WTC11 (cell line): ENCODE measurements at regions not wholly inside any gene's neighbourhood (a gene's known extent, or its start where the extent isn't known, plus 50 kb on each side); places are given as distances from the start of the nearest gene placed in this dataset.
A peak's percentile ranks its signal among the peaks of the same experiment; 100 is the strongest.

Source experiments
- ATAC-seq: fragments of 200-7000 bp; cut with Tn5 transposase; 2 replicates; pipeline ENCODE4 v1.10.0; 2021; ENCODE audit warnings: mild to moderate bottlenecking, moderate library complexity
- CTCF ChIA-PET: fragments of 300-600 bp; sonication (Branson Sonifier 250); formaldehyde crosslinking; loops from one replicate; lab custom pipeline; 2021; ENCODE audit warnings: antibody characterized with exemption; lab: Charles Lee
- POLR2A ChIA-PET: fragments of 350-600 bp; sonication (Branson Sonifier 250); formaldehyde crosslinking; loops from one replicate; lab custom pipeline; 2021; ENCODE audit warnings: antibody characterized with exemption; lab: Charles Lee
- DNase-seq: peaks from one replicate; pipeline ENCODE4 v3.0.0; 2021; ENCODE audit warnings: low spot score
- H3K27ac Mint-ChIP-seq: 2 replicates; pipeline ENCODE4 v1.8.0; 2021; ENCODE audit warnings: mixed read lengths
- H3K27me3 Mint-ChIP-seq: 2 replicates; pipeline ENCODE4 v1.8.0; 2021; ENCODE audit warnings: low read depth, mild to moderate bottlenecking, moderate library complexity, mixed read lengths
- H3K36me3 Mint-ChIP-seq: 2 replicates; pipeline ENCODE4 v1.8.0; 2021; ENCODE audit warnings: mixed read lengths
- H3K4me1 Mint-ChIP-seq: 2 replicates; pipeline ENCODE4 v1.8.0; 2022; ENCODE audit warnings: mixed read lengths
- H3K4me3 Mint-ChIP-seq: 2 replicates; pipeline ENCODE4 v1.8.0; 2021; ENCODE audit warnings: mild to moderate bottlenecking, moderate library complexity, mixed read lengths
- H3K9me3 Mint-ChIP-seq: 2 replicates; pipeline ENCODE4 v1.8.0; 2021; ENCODE audit warnings: mixed read lengths
- FOXJ3 ChIP-seq: sonication (generic); formaldehyde crosslinking; IDR thresholded peaks from 2 replicates; pipeline ENCODE4 v1.9.0; 2021; ENCODE audit warnings: missing genetic modification reagents, mild to moderate bottlenecking, borderline replicate concordance
- NFYB ChIP-seq: sonication (generic); formaldehyde crosslinking; conservative IDR thresholded peaks from 2 replicates; pipeline ENCODE4 v1.8.0; 2022; ENCODE audit warnings: low read depth, missing genetic modification reagents
- NR2C2 ChIP-seq: sonication (generic); formaldehyde crosslinking; IDR thresholded peaks from 2 replicates; pipeline ENCODE4 v1.8.0; 2022; ENCODE audit warnings: mild to moderate bottlenecking, missing genetic modification reagents
- SMAD3 ChIP-seq: sonication (generic); formaldehyde crosslinking; IDR thresholded peaks from 2 replicates; pipeline ENCODE4 v1.8.0; 2022; ENCODE audit warnings: missing genetic modification reagents, mild to moderate bottlenecking, borderline replicate concordance
- TCF7 ChIP-seq: sonication (generic); formaldehyde crosslinking; IDR thresholded peaks from 2 replicates; pipeline ENCODE4 v1.8.0; 2022; ENCODE audit warnings: mild to moderate bottlenecking, low read depth, missing genetic modification reagents, moderate library complexity
- TP53 ChIP-seq: sonication (generic); formaldehyde crosslinking; IDR thresholded peaks from 2 replicates; pipeline ENCODE4 v1.8.1; 2023; ENCODE audit warnings: mild to moderate bottlenecking, missing genetic modification reagents
- ZBTB21 ChIP-seq: sonication (generic); formaldehyde crosslinking; IDR thresholded peaks from 2 replicates; pipeline ENCODE4 v1.8.1; 2023; ENCODE audit warnings: mild to moderate bottlenecking, missing genetic modification reagents, borderline replicate concordance
- ZNF219 ChIP-seq: sonication (generic); formaldehyde crosslinking; IDR thresholded peaks from 2 replicates; pipeline ENCODE4 v1.8.0; 2023; ENCODE audit warnings: missing genetic modification reagents, mild to moderate bottlenecking, borderline replicate concordance
- ZNF396 ChIP-seq: fragments of 250-450 bp; sonication (Bioruptor Pico); IDR thresholded peaks from 2 replicates; pipeline ENCODE4 v1.8.0; 2021; ENCODE audit warnings: mild to moderate bottlenecking, moderate library complexity, borderline replicate concordance
- ZNF423 ChIP-seq: fragments of 250-450 bp; sonication (Bioruptor Pico); IDR thresholded peaks from 2 replicates; pipeline ENCODE4 v2.1.2; 2022; ENCODE audit warnings: mild to moderate bottlenecking, moderate library complexity
- TF ChIP-seq, protein P1 (sequence below): fragments of 250-450 bp; sonication (Bioruptor Pico); IDR thresholded peaks from 2 replicates; pipeline ENCODE4 v2.1.2; 2022; ENCODE audit warnings: mild to moderate bottlenecking, moderate library complexity
- TF ChIP-seq, protein P2 (sequence below): sonication (generic); formaldehyde crosslinking; IDR thresholded peaks from 2 replicates; pipeline ENCODE4 v1.8.1; 2022; ENCODE audit warnings: mild to moderate bottlenecking, moderate library complexity, missing genetic modification reagents
- TF ChIP-seq, protein P3 (sequence below): fragments of 250-450 bp; sonication (Bioruptor Pico); IDR thresholded peaks from 2 replicates; pipeline ENCODE4 v1.9.0; 2021; ENCODE audit warnings: mild to moderate bottlenecking, borderline replicate concordance
- TF ChIP-seq, protein P4 (sequence below): sonication (generic); formaldehyde crosslinking; IDR thresholded peaks from 2 replicates; pipeline ENCODE4 v1.8.1; 2023; ENCODE audit warnings: mild to moderate bottlenecking, missing genetic modification reagents

DNA sequence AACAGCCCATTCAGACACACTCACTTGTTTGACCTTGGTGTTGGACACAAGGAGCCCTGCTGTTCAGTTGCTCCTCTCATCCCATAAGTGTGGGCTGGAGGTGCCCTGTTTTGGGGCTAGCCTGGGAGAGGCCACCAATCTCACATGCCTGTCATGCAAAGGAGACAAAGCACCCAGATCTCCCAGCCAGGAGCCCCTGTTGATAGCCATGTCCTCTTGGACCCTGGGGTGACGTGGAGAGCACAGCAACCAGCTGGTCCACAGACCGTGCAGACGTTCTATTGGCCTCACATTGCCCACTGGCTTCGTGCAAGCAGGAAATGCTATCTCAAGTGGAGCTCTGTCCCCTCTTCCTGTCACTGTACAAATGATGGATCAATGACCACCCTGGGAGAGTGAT is 240.8 kb downstream of the RPS24 start:
- POLR2A ChIA-PET = no interaction called here
- Mint-ChIP-seq H3K36me3 (no peaks in the 10 kb centered on the region), H3K27me3 (peaks cover 3% of the 10 kb centered on the region; the same call in 1 of the 2 replicates), H3K4me1 (peaks cover 7% of the 10 kb centered on the region), H3K9me3 (peaks cover 9% of the 10 kb centered on the region; the same call in 1 of the 2 replicates), H3K27ac (no peak overlapping the region), H3K4me3 (no peak overlapping the region)
- TF ChIP-seq, protein P1, sequence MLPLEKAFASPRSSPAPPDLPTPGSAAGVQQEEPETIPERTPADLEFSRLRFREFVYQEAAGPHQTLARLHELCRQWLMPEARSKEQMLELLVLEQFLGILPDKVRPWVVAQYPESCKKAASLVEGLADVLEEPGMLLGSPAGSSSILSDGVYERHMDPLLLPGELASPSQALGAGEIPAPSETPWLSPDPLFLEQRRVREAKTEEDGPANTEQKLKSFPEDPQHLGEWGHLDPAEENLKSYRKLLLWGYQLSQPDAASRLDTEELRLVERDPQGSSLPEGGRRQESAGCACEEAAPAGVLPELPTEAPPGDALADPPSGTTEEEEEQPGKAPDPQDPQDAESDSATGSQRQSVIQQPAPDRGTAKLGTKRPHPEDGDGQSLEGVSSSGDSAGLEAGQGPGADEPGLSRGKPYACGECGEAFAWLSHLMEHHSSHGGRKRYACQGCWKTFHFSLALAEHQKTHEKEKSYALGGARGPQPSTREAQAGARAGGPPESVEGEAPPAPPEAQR (CRISPR knock-in tag) = no peak
- no peak for TF ChIP-seq ZBTB21 (CRISPR knock-in tag)
- DNase-seq (no peak), ATAC-seq (no peak)
- CTCF ChIA-PET = interaction anchor here (1.6 kb wide), 1 partner anchor 14 kb away, joined by 6 read pairs; no protein-coding TSS in a partner anchor

DNA sequence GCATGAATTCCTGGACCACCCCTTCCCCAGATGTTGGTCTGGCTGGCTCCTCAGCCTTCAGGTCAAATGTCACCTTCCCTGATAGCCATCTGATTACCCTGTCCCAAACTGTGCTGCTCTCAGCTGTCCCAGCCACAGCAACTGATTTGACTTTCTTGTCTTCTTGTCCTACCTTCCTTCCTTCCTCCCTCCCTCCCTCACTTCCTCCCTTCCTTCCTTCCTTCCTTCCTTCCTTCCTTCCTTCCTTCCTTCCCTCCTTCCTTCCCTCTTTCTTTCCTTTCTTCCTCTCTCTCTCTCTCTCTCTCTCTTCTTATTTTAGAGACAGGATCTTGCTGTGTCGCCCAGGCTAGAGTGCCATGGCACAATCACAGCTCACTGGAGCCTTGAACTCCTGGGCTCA is 242.5 kb downstream of the RPS24 start:
- CTCF ChIA-PET = interaction anchor here (0.8 kb wide), 1 partner anchor 16 kb away, joined by 4 read pairs; no protein-coding TSS in a partner anchor
- Mint-ChIP-seq H3K27ac (no peak overlapping the region), H3K36me3 (no peaks in the 10 kb centered on the region), H3K9me3 (peaks cover 9% of the 10 kb centered on the region; the same call in 1 of the 2 replicates), H3K4me3 (no peak overlapping the region), H3K27me3 (peaks cover 10% of the 10 kb centered on the region), H3K4me1 (peaks cover 11% of the 10 kb centered on the region)
- no peak for DNase-seq
- POLR2A ChIA-PET = no interaction called here
- TF ChIP-seq ZNF423 (CRISPR knock-in tag) = no peak
- TF ChIP-seq, protein P2, sequence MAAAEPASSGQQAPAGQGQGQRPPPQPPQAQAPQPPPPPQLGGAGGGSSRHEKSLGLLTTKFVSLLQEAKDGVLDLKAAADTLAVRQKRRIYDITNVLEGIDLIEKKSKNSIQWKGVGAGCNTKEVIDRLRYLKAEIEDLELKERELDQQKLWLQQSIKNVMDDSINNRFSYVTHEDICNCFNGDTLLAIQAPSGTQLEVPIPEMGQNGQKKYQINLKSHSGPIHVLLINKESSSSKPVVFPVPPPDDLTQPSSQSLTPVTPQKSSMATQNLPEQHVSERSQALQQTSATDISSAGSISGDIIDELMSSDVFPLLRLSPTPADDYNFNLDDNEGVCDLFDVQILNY (CRISPR knock-in tag) = no peak
- TF ChIP-seq ZNF219 (CRISPR knock-in tag) = no peak
- no peak for TF ChIP-seq FOXJ3
- no peak for TF ChIP-seq TCF7
- TF ChIP-seq, protein P3, sequence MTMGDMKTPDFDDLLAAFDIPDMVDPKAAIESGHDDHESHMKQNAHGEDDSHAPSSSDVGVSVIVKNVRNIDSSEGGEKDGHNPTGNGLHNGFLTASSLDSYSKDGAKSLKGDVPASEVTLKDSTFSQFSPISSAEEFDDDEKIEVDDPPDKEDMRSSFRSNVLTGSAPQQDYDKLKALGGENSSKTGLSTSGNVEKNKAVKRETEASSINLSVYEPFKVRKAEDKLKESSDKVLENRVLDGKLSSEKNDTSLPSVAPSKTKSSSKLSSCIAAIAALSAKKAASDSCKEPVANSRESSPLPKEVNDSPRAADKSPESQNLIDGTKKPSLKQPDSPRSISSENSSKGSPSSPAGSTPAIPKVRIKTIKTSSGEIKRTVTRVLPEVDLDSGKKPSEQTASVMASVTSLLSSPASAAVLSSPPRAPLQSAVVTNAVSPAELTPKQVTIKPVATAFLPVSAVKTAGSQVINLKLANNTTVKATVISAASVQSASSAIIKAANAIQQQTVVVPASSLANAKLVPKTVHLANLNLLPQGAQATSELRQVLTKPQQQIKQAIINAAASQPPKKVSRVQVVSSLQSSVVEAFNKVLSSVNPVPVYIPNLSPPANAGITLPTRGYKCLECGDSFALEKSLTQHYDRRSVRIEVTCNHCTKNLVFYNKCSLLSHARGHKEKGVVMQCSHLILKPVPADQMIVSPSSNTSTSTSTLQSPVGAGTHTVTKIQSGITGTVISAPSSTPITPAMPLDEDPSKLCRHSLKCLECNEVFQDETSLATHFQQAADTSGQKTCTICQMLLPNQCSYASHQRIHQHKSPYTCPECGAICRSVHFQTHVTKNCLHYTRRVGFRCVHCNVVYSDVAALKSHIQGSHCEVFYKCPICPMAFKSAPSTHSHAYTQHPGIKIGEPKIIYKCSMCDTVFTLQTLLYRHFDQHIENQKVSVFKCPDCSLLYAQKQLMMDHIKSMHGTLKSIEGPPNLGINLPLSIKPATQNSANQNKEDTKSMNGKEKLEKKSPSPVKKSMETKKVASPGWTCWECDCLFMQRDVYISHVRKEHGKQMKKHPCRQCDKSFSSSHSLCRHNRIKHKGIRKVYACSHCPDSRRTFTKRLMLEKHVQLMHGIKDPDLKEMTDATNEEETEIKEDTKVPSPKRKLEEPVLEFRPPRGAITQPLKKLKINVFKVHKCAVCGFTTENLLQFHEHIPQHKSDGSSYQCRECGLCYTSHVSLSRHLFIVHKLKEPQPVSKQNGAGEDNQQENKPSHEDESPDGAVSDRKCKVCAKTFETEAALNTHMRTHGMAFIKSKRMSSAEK (CRISPR knock-in tag) = no peak
- TF ChIP-seq, all 79 proteins: peak for 0
- ATAC-seq = no peak

DNA sequence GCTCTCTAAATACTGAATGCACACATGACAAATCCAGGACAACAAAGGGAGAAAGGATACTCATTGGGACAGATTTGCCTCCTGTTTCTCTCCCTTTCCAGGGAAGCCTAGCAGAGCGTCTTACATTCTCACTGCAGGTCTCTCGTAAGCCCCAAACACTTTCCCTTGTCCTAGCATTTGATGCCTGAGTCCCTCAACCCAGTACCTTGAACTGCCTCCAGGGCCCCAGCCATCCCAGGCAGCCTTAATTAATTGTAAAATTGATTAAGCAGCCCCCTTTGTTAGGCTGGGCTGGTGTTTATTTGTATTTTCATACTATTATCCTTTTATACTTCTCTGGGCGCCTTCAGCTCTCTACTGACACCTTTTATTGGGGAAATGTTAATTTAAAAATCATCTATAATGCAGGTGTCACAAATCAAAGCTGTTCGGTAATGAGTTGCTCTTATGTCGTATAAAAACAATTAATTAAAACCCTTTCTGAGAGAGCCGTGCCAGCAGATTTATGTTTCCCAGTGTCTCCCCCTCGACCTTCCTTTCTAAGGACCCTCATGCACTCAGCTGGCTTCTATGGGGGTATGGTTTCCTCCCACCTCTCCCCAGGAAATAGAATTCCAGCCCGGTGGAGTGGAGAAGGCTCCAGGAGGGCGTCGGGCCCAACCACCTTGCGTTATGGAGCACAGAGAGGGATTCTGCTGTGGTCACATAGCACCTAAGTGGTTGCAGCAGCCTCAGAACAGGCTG is 243.8 kb downstream of the RPS24 start:
- no peaks in the 10 kb centered on the region for H3K36me3 Mint-ChIP-seq
- POLR2A ChIA-PET = no interaction called here
- DNase-seq (no peak), ATAC-seq (peak; percentile 52)
- no peak for TF ChIP-seq NR2C2 (CRISPR knock-in tag)
- no peak for TF ChIP-seq ZNF396 (CRISPR knock-in tag)
- no peak for TF ChIP-seq SMAD3
- TF ChIP-seq TCF7 = no peak
- TF ChIP-seq, protein P4, sequence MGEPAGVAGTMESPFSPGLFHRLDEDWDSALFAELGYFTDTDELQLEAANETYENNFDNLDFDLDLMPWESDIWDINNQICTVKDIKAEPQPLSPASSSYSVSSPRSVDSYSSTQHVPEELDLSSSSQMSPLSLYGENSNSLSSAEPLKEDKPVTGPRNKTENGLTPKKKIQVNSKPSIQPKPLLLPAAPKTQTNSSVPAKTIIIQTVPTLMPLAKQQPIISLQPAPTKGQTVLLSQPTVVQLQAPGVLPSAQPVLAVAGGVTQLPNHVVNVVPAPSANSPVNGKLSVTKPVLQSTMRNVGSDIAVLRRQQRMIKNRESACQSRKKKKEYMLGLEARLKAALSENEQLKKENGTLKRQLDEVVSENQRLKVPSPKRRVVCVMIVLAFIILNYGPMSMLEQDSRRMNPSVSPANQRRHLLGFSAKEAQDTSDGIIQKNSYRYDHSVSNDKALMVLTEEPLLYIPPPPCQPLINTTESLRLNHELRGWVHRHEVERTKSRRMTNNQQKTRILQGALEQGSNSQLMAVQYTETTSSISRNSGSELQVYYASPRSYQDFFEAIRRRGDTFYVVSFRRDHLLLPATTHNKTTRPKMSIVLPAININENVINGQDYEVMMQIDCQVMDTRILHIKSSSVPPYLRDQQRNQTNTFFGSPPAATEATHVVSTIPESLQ (CRISPR knock-in tag) = no peak
- no peak for TF ChIP-seq NFYB
- no peak for TF ChIP-seq TP53 (CRISPR knock-in tag)
- H3K27me3 Mint-ChIP-seq = peaks cover 10% of the 10 kb centered on the region
- H3K4me3 Mint-ChIP-seq = no peak overlapping the region
- no peak overlapping the region for H3K27ac Mint-ChIP-seq
- H3K9me3 Mint-ChIP-seq = peaks cover 4% of the 10 kb centered on the region; the same call in 1 of the 2 replicates
- peaks cover 16% of the 10 kb centered on the region for H3K4me1 Mint-ChIP-seq
- CTCF ChIA-PET = no interaction called here
